ENCODE measurements at regions not wholly inside any gene's neighbourhood (a gene's known extent, or its start where the extent isn't known, plus 50 kb on each side); places are given as distances from the start of the nearest gene placed in this dataset.

GRCh38 chr11:32290783-32291182 is 144.6 kb downstream of the WT1 start:
- H3K4me3 ChIP-seq (ENCODE audit: low read depth in 1 of 3, low read length in 3 of 3), result no peak overlapping the region
- WGBS, result 63% methylated on average over 3 of the region's 3 CpGs

More at GRCh38 chr11:32290783-32291182, 144.6 kb downstream of the WT1 start:
- Histone ChIP-seq H3K9ac (ENCODE audit: low read depth in 1 of 2, low read length in 2 of 2) (no peak overlapping the region), H3K27ac (ENCODE audit: low read depth in 1 of 2, low read length in 2 of 2) (no peak overlapping the region), H3K27me3 (ENCODE audit: control insufficient read depth in 4 of 4, insufficient read depth in 4 of 4, low read length in 3 of 4) (no peaks in the 10 kb centered on the region), H3K9me3 (ENCODE audit: control insufficient read depth in 4 of 4, low read length in 3 of 4) (peaks cover 0 to 6% (median 0%) of the 10 kb centered on the region in 4 donors), H3K36me3 (ENCODE audit: control insufficient read depth in 4 of 4, insufficient read depth in 3 of 4, low read depth in 1 of 4, low read length in 3 of 4) (no peaks in the 10 kb centered on the region), H3K4me1 (ENCODE audit: control insufficient read depth in 4 of 4, insufficient read depth in 4 of 4, low read length in 3 of 4) (no peaks in the 10 kb centered on the region)
- no peak for DNase-seq (ENCODE audit: low spot score)
- TF ChIP-seq SP1 (IDR thresholded peaks at IDR 0.05) (no peak), EGR1 (IDR thresholded peaks at IDR 0.05; ENCODE audit: low read depth in 2 of 2) (no peak), JUND (IDR thresholded peaks at IDR 0.05) (no peak), YY1 (IDR thresholded peaks at IDR 0.05) (no peak), RXRA (IDR thresholded peaks at IDR 0.05) (no peak), ATF3 (IDR thresholded peaks at IDR 0.05) (no peak), REST (IDR thresholded peaks at IDR 0.05) (no peak), HNF4A (conservative IDR thresholded peaks at IDR 0.05) (no peak), HNF4G (IDR thresholded peaks at IDR 0.05) (no peak), GABPA (IDR thresholded peaks at IDR 0.05 in 1 of 2, conservative IDR thresholded peaks at IDR 0.05 in 1 of 2) (no peak), TAF1 (conservative IDR thresholded peaks at IDR 0.05) (no peak), FOXA2 (IDR thresholded peaks at IDR 0.05) (no peak), NR2F2 (IDR thresholded peaks at IDR 0.05) (no peak), MAX (IDR thresholded peaks at IDR 0.05) (no peak), CTCF (IDR thresholded peaks at IDR 0.05; ENCODE audit: low read depth, low read length, missing input control) (no peak), FOXA1 (IDR thresholded peaks at IDR 0.05) (no peak)

Measured in liver (tissue), 8 donors.